ENCODE measurements at regions not wholly inside any gene's neighbourhood (a gene's known extent, or its start where the extent isn't known, plus 50 kb on each side); places are given as distances from the start of the nearest gene placed in this dataset.

DNA sequence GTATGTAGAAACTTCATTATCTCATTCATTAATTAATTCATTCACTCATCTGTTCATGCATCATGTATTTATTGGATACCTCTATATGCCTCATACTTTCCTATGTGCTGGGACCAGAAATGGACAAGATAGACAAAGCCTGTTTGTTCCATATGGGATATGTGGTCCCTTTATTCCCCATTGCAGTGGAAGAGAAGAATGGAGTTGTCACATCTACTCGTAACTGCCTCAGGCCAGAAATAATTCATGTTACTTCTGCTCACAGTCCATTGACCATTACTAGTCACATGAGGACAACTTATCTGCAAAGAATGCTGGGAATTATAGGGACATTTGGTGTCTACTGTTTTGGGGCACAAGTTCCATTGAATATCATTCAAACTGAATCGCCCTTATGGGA is 327.8 kb downstream of the MATN1 start:
- TF ChIP-seq CTCF (optimal IDR thresholded peaks at IDR 0.05 in 1 of 3, IDR thresholded peaks at IDR 0.05 in 1 of 3, conservative IDR thresholded peaks at IDR 0.05 in 1 of 3; ENCODE audit: extremely low read depth in 1 of 3, insufficient read depth in 2 of 3, low read length in 3 of 3) (no peak), EZH2 (IDR thresholded peaks at IDR 0.05; ENCODE audit: low read length) (no peak)

Measured in keratinocyte (primary cell).